GM21515 (cell line): ENCODE measurements at regions not wholly inside any gene's neighbourhood (a gene's known extent, or its start where the extent isn't known, plus 50 kb on each side); places are given as distances from the start of the nearest gene placed in this dataset.
"Not testable (repeated sequence)": the region's sequence is repeated elsewhere in the genome, so short reads cannot be mapped to it uniquely, and the experiment has no call there.

Source experiments
- ATAC-seq: cut with Tn5 transposase; IDR thresholded peaks from one replicate; pipeline ENCODE4 v1.9.1; 2021; ENCODE audit not compliant: unreplicated experiment

DNA sequence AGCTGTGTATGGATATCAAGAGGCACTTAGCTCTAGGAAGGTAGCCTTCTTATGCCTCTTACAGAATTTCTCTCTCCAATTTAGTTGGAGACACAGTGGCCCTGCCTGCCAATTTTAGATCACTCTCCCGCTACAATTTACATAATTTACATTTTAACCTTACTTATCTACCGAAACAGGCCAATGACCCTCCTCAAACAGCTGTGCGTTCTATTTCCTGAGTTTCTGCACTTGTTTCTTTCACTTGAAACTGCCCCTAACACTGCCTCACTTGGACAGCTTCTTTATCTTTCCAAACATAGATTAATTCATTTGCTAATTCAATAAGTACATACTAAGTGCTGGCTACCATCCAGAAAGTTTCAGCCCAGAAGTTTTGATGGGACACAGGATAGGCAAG is 52.9 kb upstream of the HDDC2 start:
- ATAC-seq, result no peak

DNA sequence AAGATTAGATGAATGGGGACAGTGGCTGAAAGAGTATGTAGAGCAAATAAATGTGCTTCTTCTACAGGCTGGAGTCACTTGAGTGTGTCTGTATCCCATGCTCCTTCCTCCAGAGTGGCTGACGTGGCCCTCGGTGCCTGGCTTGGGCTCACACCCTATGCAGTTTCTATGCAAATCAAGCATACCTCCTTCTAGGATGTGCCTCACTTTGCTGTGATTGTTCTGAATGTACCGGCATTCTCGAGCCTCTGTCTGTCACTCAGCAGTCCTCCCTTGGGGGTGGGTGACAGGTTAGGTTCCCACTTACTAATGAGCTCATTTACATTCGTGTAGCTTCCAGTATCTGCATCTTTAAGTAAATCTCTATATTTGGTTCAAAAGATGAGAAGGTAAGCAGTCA is 55.1 kb upstream of the HDDC2 start:
- peak; percentile 59 for ATAC-seq

- peak; percentile 60 for ATAC-seq
Observed at GRCh38 chr6:125357515-125358256, 55.9 kb upstream of the HDDC2 start.

GRCh38 chr6:125358898-125359297 is 57.1 kb upstream of the HDDC2 start:
- ATAC-seq, result no peak

DNA sequence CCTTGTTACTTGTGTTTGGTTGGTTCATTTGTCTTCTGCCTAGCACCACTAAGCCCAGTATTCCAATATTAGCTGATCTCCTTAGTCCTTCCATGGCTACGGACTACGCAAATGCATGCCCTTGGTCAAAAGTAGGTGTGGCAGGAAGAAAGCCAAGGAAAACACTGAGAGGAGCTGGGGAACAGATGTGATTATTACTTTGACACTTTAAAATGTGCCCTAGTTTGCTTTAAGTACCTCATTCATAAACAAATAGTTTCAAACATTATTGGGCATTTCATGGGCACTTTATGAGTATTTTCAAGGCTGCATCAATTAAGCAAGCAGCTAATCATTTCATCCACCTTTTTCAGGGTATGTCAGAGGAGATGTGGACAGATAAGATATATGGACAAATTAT is 60.1 kb upstream of the HDDC2 start:
- ATAC-seq, result no peak

- no peak for ATAC-seq
Observed at GRCh38 chr6:125363039-125363823, 61.5 kb upstream of the HDDC2 start.

- ATAC-seq, result no peak
Observed at GRCh38 chr6:125363824-125364165, 62.0 kb upstream of the HDDC2 start.

DNA sequence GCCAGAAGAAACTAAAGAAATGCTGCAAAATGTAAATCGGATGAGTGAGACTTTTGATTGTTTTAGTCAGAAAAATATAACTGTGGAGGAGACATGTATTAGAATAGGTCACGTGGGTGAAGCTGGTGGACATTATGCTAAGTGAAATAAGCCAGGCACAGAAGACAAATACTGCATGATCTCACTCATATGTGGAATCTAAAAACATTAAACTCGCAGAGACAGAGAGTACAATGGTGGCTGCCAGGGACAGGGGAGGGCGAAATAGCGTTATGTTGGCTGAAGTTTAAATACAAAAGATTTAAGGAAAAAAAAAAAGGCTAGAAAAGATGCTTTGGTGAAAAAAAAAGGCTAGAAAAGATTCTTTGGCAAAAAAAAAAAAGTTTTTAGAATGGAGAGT is 63.5 kb upstream of the HDDC2 start:
- no peak for ATAC-seq

GRCh38 chr6:125367036-125367782 is 65.4 kb upstream of the HDDC2 start:
- ATAC-seq, result no peak

DNA sequence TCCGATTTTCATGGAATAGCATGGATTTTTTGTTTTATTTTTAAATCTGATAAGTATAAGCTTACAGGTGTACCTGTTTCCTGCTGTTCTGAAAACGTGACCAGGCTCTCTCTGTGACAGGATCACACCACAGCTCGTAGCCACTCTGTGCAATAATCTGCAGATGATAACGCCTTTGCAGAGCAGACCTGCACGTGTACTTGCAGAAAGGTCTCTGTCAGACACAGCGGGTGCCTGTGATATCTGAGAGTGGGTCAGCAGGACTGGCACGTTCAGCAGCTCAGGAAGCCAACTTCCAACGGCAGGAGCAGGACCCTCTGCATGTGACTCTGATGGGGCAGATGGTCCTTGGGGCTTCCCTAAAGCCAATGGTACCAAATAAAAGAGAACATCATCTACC is 68.6 kb upstream of the HDDC2 start:
- no peak for ATAC-seq

DNA sequence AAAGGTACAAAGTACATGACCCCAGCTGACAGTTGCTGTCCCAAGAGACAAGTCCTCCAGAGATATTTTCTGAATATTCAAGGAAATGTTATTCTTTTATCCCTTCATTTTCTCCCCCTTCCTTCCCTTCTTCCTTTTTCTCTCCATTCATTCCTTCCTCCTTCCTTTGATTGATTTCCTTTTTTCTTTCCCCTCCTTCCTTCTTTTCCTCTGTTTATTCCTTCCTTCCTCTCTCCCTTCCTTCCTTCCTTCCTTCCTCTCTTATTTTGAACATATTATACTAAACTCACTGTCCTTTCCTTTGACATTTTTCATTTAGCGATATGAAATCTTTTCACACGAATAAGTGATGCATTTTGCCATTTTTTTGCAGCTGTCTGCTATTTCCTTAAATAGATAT is 73.2 kb upstream of the HDDC2 start:
- ATAC-seq, result no peak

DNA sequence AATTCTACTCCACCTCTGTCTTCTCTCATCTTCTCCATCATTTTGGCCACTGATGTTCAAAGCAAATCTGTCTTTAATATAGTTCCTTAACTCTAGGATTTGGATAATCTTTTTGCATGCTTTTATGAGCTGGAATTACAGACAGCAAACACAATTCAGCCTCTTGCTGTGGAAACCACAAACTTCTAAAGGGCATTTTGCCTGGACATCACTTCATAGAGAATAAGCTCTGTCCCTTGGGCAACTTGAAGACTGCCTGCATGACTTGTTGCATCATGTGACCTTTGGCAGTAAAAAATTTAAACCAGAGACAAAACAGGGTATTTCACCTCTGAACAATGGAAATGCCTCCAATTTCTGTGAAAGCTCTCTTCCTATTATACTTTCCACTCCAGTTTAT is 74.1 kb upstream of the HDDC2 start:
- ATAC-seq, result no peak

DNA sequence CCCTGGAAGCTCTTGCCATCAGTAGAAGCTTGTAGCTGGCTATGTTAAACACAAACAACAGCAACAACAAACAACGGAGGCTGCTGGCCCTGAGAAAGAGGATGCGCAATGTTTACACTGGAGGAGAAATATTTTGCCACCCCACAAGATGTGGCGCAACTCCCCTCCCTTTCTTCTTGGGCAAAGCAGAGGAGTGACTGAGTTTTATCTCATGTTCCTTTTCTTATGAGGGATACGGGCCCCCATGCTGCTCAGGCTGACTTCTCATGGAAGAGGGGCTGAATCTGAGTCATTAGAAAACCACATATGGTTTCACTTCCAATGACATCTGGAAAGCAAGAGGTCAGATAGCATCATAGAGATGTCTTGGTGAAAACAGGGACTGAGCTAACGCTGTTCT is 75.9 kb upstream of the HDDC2 start:
- ATAC-seq, result no peak

GRCh38 chr6:125379174-125379573 is 77.4 kb upstream of the HDDC2 start:
- ATAC-seq, result no peak

DNA sequence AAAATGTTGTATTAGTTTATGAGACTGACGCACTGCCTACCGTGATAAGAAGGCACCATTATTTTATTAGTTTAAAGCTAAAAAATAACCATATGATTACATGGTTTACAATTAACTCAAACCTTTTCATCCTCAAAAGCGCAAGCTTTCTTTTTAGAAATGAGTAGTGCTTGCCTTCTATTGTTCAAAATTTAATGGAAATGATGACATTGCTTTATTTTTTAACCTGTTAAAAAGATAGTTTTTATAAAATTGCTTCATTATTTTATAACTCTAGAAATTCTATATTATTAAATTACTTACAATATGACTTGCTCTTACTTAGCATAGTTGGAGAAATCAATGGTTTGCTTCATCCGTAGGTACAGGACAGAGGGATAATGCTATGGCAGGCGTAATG is 78.7 kb upstream of the HDDC2 start:
- no peak for ATAC-seq

- not testable (repeated sequence) for ATAC-seq
Observed at GRCh38 chr6:125386337-125386736, 84.6 kb upstream of the HDDC2 start.

DNA sequence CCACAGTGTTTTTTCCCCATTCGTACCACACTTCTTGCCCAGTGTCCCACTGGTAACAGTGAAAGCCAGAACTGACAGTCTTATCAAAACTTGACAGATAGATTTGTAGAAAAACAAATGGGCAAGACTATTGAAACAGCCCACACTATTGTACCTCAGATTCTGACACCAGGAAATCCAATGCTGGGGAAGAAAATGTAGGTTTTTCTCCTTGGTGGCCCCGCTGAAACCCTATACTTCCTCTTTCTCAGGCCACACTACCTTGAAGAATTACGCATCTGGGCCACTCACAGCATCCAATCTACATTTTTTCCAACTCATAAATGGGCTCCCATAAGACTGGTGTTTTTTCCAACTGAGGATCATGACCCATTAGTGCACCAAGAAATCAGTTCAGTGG is 90.9 kb upstream of the HDDC2 start:
- peak; percentile 80 for ATAC-seq

GRCh38 chr6:125393449-125393858 is 91.7 kb upstream of the HDDC2 start:
- peak; percentile 59 for ATAC-seq

DNA sequence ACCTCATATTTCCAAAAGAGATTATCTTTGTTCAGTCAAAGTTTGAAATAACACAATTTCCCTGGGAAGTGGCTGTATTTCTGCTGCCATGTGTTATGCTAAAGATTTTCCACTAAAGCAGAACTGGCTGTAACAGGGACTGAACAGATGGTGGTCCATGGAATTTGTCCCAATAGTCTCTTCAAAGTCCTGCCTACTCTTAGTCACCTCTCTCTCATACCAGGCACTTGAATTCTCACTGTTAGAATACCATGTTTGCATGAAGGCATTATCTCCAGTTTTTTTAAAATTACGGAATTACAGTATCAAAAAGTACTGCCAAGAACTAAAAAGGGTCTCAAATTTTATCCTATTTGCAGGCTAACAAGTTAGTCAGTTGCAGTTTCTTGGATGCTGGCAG is 105.0 kb upstream of the HDDC2 start:
- ATAC-seq, result no peak

DNA sequence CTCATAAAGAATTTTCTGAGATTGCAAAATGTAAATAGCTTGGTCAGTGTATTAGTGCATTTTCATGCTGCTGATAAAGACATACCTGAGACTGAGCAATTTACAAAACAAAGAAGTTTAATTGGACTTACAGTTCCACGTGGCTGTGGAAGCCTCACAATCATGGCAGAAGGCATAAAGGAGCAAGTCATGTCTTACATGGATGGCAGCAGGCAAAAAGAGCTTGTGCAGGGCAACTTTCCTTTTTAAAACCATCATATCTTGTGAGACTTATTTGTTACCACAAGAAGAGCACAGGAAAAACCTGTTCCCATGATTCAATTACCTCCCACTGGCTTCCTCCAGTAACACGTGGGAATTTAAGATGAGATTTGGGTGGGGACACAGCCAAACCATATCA is 112.7 kb upstream of the HDDC2 start:
- ATAC-seq, result no peak

DNA sequence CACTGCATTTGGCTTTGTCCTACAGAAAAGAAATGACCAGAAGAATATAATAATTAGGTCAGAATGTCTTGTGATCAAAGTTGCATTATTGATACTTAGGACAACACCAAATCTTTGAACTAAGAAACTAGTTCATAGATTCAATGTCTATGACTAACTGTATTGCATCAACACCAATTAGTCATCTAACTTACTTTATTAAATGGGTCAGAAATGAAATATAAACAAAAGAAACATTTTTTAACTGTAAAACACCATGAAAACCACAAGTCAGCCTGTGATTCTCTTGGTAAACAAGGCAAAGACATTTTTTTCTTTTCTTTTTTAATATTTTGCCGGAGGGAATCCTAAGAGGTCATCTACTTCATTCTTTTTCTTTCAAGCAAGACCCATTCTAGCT is 114.1 kb upstream of the HDDC2 start:
- no peak for ATAC-seq

GRCh38 chr6:125421836-125422235 is 120.1 kb upstream of the HDDC2 start:
- no peak for ATAC-seq
